ENCODE measurements at regions not wholly inside any gene's neighbourhood (a gene's known extent, or its start where the extent isn't known, plus 50 kb on each side); places are given as distances from the start of the nearest gene placed in this dataset.

DNA sequence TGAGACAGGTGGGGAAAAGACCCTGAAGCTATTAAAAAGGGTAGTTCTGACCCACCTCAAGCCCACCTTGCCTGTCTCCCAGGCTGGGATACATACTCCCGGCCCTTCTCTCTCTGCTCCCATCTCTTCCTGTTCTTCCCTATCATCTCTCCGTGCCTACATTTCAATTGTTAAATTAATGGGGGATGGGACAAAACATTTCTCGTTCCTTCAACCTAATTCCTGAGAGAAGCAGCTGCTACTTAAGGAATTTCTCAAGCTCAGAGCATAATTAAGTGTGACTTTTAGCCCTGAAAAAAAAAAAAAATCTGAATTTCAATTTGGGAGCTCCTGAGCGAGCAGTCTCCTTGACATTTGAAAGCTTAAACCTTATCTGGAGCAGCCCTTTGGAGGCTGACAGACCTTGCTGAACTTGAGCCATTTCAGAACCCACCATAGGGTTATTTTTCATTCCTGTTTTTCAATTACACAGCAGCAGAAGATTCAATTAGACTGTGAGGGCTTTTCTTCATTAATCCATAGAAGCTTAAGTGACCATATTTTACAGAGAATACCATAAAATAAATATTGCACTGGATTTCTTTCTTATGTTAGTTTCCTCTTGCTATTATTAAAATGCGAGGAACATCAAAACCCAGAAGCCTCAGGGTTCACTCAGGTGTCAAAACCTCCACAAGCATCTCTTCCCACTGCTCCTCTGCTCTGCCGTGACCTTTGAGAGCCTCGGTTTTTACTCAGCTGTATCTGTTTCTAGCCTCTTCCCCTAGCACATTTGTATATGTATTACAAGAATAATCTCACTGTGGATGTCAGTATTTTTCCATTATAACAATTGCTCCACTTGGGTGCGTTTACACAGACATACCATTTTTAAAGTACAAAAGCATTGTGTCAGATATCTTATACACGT lies 125.7 kb downstream of the B3GNT2 start:
- Histone ChIP-seq H3K4me3 (ENCODE audit: low read depth in 1 of 3, low read length in 3 of 3) (no peak overlapping the region), H3K9me3 (ENCODE audit: control insufficient read depth in 4 of 4, low read length in 3 of 4) (no peaks in the 10 kb centered on the region), H3K36me3 (ENCODE audit: control insufficient read depth in 4 of 4, insufficient read depth in 3 of 4, low read depth in 1 of 4, low read length in 3 of 4) (no peaks in the 10 kb centered on the region), H3K27ac (ENCODE audit: low read depth in 1 of 2, low read length in 2 of 2) (no peak overlapping the region), H3K27me3 (ENCODE audit: control insufficient read depth in 4 of 4, insufficient read depth in 4 of 4, low read length in 3 of 4) (no peaks in the 10 kb centered on the region), H3K4me1 (ENCODE audit: control insufficient read depth in 4 of 4, insufficient read depth in 4 of 4, low read length in 3 of 4) (no peaks in the 10 kb centered on the region), H3K9ac (ENCODE audit: low read depth in 1 of 2, low read length in 2 of 2) (no peak overlapping the region)
- TF ChIP-seq, protein P1, sequence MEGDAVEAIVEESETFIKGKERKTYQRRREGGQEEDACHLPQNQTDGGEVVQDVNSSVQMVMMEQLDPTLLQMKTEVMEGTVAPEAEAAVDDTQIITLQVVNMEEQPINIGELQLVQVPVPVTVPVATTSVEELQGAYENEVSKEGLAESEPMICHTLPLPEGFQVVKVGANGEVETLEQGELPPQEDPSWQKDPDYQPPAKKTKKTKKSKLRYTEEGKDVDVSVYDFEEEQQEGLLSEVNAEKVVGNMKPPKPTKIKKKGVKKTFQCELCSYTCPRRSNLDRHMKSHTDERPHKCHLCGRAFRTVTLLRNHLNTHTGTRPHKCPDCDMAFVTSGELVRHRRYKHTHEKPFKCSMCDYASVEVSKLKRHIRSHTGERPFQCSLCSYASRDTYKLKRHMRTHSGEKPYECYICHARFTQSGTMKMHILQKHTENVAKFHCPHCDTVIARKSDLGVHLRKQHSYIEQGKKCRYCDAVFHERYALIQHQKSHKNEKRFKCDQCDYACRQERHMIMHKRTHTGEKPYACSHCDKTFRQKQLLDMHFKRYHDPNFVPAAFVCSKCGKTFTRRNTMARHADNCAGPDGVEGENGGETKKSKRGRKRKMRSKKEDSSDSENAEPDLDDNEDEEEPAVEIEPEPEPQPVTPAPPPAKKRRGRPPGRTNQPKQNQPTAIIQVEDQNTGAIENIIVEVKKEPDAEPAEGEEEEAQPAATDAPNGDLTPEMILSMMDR (IDR thresholded peaks at IDR 0.05; ENCODE audit: low read depth, low read length, missing input control) = no peak
- TF ChIP-seq FOXA1 (IDR thresholded peaks at IDR 0.05) (no peak), RAD21 (IDR thresholded peaks at IDR 0.05) (no peak), JUND (IDR thresholded peaks at IDR 0.05) (no peak), NR2F2 (IDR thresholded peaks at IDR 0.05) (no peak), HNF4A (conservative IDR thresholded peaks at IDR 0.05) (no peak), EGR1 (IDR thresholded peaks at IDR 0.05; ENCODE audit: low read depth in 2 of 2) (no peak), YY1 (IDR thresholded peaks at IDR 0.05) (no peak), TAF1 (conservative IDR thresholded peaks at IDR 0.05) (no peak), GABPA (IDR thresholded peaks at IDR 0.05 in 1 of 2, conservative IDR thresholded peaks at IDR 0.05 in 1 of 2) (no peak), FOXA2 (IDR thresholded peaks at IDR 0.05) (no peak), RXRA (IDR thresholded peaks at IDR 0.05) (no peak), HNF4G (IDR thresholded peaks at IDR 0.05) (no peak)
- TF ChIP-seq, protein P2, sequence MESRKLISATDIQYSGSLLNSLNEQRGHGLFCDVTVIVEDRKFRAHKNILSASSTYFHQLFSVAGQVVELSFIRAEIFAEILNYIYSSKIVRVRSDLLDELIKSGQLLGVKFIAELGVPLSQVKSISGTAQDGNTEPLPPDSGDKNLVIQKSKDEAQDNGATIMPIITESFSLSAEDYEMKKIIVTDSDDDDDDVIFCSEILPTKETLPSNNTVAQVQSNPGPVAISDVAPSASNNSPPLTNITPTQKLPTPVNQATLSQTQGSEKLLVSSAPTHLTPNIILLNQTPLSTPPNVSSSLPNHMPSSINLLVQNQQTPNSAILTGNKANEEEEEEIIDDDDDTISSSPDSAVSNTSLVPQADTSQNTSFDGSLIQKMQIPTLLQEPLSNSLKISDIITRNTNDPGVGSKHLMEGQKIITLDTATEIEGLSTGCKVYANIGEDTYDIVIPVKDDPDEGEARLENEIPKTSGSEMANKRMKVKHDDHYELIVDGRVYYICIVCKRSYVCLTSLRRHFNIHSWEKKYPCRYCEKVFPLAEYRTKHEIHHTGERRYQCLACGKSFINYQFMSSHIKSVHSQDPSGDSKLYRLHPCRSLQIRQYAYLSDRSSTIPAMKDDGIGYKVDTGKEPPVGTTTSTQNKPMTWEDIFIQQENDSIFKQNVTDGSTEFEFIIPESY (IDR thresholded peaks at IDR 0.05) = no peak
- TF ChIP-seq, protein P3, sequence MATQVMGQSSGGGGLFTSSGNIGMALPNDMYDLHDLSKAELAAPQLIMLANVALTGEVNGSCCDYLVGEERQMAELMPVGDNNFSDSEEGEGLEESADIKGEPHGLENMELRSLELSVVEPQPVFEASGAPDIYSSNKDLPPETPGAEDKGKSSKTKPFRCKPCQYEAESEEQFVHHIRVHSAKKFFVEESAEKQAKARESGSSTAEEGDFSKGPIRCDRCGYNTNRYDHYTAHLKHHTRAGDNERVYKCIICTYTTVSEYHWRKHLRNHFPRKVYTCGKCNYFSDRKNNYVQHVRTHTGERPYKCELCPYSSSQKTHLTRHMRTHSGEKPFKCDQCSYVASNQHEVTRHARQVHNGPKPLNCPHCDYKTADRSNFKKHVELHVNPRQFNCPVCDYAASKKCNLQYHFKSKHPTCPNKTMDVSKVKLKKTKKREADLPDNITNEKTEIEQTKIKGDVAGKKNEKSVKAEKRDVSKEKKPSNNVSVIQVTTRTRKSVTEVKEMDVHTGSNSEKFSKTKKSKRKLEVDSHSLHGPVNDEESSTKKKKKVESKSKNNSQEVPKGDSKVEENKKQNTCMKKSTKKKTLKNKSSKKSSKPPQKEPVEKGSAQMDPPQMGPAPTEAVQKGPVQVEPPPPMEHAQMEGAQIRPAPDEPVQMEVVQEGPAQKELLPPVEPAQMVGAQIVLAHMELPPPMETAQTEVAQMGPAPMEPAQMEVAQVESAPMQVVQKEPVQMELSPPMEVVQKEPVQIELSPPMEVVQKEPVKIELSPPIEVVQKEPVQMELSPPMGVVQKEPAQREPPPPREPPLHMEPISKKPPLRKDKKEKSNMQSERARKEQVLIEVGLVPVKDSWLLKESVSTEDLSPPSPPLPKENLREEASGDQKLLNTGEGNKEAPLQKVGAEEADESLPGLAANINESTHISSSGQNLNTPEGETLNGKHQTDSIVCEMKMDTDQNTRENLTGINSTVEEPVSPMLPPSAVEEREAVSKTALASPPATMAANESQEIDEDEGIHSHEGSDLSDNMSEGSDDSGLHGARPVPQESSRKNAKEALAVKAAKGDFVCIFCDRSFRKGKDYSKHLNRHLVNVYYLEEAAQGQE (IDR thresholded peaks at IDR 0.05) = no peak
- TF ChIP-seq, protein P4, sequence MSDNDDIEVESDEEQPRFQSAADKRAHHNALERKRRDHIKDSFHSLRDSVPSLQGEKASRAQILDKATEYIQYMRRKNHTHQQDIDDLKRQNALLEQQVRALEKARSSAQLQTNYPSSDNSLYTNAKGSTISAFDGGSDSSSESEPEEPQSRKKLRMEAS (IDR thresholded peaks at IDR 0.05) = no peak
- 80% methylated on average over 9 of the region's 9 CpGs for WGBS
- DNase-seq (ENCODE audit: low spot score) = no peak

All from liver (tissue), 8 donors.